ENCODE measurements at regions not wholly inside any gene's neighbourhood (a gene's known extent, or its start where the extent isn't known, plus 50 kb on each side); places are given as distances from the start of the nearest gene placed in this dataset.

DNA sequence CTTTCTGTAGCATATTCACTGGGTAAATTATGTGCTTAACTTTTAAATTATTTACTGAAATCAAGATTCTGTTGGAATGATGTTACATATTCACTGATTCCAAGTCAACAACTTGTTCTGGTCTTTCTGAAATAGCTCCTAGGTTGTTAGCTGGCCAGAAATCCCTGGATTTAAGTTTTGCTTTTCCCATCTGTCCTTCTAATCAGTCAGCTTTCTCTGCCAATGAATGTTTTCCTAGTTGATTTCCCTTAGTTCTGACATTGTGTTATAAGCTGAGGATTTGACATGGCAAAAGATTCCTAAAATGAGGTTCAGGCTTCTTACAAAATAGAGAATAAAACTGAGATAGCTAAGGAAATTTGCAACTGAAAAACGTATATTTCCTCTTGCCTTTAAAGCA, 1479.6 kb downstream of the MRPL39 start:
- TF ChIP-seq, protein P1, sequence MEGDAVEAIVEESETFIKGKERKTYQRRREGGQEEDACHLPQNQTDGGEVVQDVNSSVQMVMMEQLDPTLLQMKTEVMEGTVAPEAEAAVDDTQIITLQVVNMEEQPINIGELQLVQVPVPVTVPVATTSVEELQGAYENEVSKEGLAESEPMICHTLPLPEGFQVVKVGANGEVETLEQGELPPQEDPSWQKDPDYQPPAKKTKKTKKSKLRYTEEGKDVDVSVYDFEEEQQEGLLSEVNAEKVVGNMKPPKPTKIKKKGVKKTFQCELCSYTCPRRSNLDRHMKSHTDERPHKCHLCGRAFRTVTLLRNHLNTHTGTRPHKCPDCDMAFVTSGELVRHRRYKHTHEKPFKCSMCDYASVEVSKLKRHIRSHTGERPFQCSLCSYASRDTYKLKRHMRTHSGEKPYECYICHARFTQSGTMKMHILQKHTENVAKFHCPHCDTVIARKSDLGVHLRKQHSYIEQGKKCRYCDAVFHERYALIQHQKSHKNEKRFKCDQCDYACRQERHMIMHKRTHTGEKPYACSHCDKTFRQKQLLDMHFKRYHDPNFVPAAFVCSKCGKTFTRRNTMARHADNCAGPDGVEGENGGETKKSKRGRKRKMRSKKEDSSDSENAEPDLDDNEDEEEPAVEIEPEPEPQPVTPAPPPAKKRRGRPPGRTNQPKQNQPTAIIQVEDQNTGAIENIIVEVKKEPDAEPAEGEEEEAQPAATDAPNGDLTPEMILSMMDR (IDR thresholded peaks at IDR 0.05): no peak
- TF ChIP-seq EP300 (IDR thresholded peaks at IDR 0.05) (no peak), POLR2A (IDR thresholded peaks at IDR 0.05) (no peak), POLR2AphosphoS5 (IDR thresholded peaks at IDR 0.05) (no peak)
- intact Hi-C loops (cut with DNase I): no loop called here
- WGBS, 2 donors: 20 to 59% methylated on average over 1 of the region's 1 CpG
- H3K27me3 ChIP-seq: no peaks in the 10 kb centered on the region
- no peaks in the 10 kb centered on the region for H3K36me3 ChIP-seq
- H3K4me1 ChIP-seq: no peaks in the 10 kb centered on the region
- H3K4me3 ChIP-seq: no peak overlapping the region
- no peaks in the 10 kb centered on the region for H3K9me3 ChIP-seq
- H3K27ac ChIP-seq: no peak overlapping the region
- DNase-seq: no peak

DNA sequence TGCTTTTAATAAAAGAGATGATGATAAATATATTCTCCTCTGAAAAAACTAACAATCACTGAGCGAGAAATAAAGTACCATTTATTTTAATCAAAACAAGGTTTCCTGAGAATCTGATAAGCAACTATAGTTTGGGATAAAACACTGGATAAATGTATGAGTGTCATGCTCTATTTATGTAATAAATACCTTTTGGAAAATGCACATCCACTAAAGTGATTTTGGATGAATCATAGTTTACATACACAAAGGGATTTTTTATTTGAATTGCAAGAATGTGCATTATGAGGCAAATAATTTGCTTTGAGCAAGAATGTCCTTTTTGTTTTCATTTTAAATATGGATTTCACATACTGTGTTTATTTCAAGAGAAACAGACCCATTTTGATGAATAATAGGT, 1483.5 kb downstream of the MRPL39 start:
- intact Hi-C loops (cut with DNase I): no loop called here
- H3K4me3 ChIP-seq: no peak overlapping the region
- DNase-seq: no peak
- no peaks in the 10 kb centered on the region for H3K36me3 ChIP-seq
- WGBS, 2 donors: 84 to 95% methylated on average over 1 of the region's 1 CpG
- no peaks in the 10 kb centered on the region for H3K4me1 ChIP-seq
- no peaks in the 10 kb centered on the region for H3K9me3 ChIP-seq
- no peaks in the 10 kb centered on the region for H3K27me3 ChIP-seq
- TF ChIP-seq POLR2AphosphoS5 (IDR thresholded peaks at IDR 0.05): no peak
- TF ChIP-seq, protein P1 (IDR thresholded peaks at IDR 0.05): no peak
- TF ChIP-seq POLR2A (IDR thresholded peaks at IDR 0.05): no peak
- TF ChIP-seq EP300 (IDR thresholded peaks at IDR 0.05): no peak
- H3K27ac ChIP-seq: no peak overlapping the region

DNA sequence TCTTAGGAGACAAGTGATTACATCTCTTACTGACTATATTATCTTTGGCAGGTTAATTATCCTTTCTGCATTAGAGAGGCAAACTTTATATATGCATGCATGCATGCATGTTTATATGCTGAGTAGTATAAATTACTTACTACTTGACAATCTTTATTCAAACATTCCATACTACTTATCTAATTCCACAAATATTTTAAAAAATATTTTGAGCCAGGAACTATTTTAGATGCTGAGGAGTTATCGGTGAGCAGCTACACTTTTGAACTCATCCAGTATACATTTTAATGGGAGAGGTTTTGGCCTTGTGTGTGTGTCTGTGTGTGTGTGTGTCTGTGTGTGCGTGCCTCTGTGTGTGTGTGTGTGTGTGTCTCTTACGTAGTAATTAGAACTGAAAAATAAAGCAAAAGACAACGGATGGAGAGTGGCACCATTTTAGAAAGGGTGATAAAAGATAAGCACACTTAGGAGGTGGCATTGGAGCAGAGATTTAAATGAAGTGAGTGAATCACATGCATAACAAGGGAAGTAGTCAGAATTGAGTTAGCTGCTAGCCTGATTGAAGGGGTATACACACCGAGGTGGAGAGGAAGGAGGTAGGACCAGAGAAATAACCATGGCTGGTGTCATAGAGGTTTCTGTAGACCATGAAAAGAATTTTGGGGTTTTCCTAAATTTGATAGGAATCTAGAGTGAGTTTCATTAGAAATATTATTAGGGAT, 1488.4 kb downstream of the MRPL39 start:
- H3K9me3 ChIP-seq: no peaks in the 10 kb centered on the region
- DNase-seq: no peak
- no peaks in the 10 kb centered on the region for H3K27me3 ChIP-seq
- H3K4me1 ChIP-seq: no peaks in the 10 kb centered on the region
- no peaks in the 10 kb centered on the region for H3K36me3 ChIP-seq
- intact Hi-C loops (cut with DNase I): no loop called here
- WGBS, 2 donors: 77 to 79% methylated on average over 5 of the region's 5 CpGs
- no peak overlapping the region for H3K27ac ChIP-seq
- no peak overlapping the region for H3K4me3 ChIP-seq
- TF ChIP-seq POLR2AphosphoS5 (IDR thresholded peaks at IDR 0.05) (no peak), POLR2A (IDR thresholded peaks at IDR 0.05) (no peak), EP300 (IDR thresholded peaks at IDR 0.05) (no peak)
- TF ChIP-seq, protein P1 (IDR thresholded peaks at IDR 0.05): no peak

DNA sequence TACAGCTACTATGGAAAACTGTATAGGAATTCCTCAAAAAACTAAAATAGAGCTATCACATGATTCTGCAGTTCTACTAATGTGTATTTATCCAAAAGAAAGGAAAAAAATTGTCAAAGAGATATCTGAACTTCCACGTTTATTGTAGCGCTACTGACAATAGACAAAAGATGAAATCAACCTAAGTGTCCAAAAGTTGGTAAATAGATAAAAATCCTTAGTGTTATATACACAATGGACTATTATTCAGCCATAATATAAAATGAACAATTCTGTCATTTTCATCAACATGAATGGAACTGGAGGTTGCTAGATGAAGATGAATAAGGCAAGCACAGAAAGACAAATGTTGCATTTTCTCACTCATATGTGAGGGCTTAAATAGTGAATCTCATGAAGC, 1492.1 kb downstream of the MRPL39 start:
- H3K9me3 ChIP-seq: no peaks in the 10 kb centered on the region
- no peak overlapping the region for H3K4me3 ChIP-seq
- WGBS, 2 donors: 88 to 95% methylated on average over 2 of the region's 2 CpGs
- no peak for TF ChIP-seq EP300 (IDR thresholded peaks at IDR 0.05)
- TF ChIP-seq, protein P1 (IDR thresholded peaks at IDR 0.05): no peak
- TF ChIP-seq POLR2AphosphoS5 (IDR thresholded peaks at IDR 0.05): no peak
- TF ChIP-seq POLR2A (IDR thresholded peaks at IDR 0.05): no peak
- H3K4me1 ChIP-seq: no peaks in the 10 kb centered on the region
- intact Hi-C loops (cut with DNase I): no loop called here
- no peak overlapping the region for H3K27ac ChIP-seq
- no peak for DNase-seq
- H3K27me3 ChIP-seq: no peaks in the 10 kb centered on the region
- no peaks in the 10 kb centered on the region for H3K36me3 ChIP-seq

DNA sequence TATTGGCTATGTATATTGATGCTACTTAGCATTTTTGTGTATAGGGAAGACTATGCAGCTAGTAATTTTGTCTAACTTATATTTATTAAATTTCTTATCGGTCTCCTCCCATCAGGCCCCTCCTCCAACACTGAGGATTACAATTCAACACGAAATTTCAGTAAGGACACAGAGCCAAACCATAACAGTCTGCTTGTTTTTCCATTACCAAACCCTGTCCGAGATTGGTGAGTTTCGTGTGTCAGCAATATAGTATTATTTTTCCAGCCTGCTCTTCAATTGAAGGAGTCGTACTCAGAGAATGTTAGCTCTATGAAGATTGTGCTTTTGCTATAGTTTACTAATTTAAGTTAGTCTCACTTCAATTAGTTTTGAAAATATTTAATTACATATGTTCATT, 1495.3 kb downstream of the MRPL39 start:
- no peak for DNase-seq
- Histone ChIP-seq H3K27me3 (no peaks in the 10 kb centered on the region), H3K27ac (no peak overlapping the region), H3K4me1 (no peaks in the 10 kb centered on the region), H3K9me3 (no peaks in the 10 kb centered on the region), H3K4me3 (no peak overlapping the region), H3K36me3 (no peaks in the 10 kb centered on the region)
- WGBS, 2 donors: 45 to 79% methylated on average over 5 of the region's 5 CpGs
- TF ChIP-seq POLR2AphosphoS5 (IDR thresholded peaks at IDR 0.05): no peak
- no peak for TF ChIP-seq POLR2A (IDR thresholded peaks at IDR 0.05)
- TF ChIP-seq, protein P1 (IDR thresholded peaks at IDR 0.05): no peak
- TF ChIP-seq EP300 (IDR thresholded peaks at IDR 0.05): no peak
- intact Hi-C loops (cut with DNase I): no loop called here
